Tibial nerve (tissue), 4 donors: ENCODE measurements at regions not wholly inside any gene's neighbourhood (a gene's known extent, or its start where the extent isn't known, plus 50 kb on each side); places are given as distances from the start of the nearest gene placed in this dataset.

Experiments used
- CTCF ChIP-seq, 5 experiments: fragments of 200-600 bp in 3 of 5; fragments of 450-650 bp in 2 of 5; sonication (generic) in 3 of 5; IDR thresholded peaks; one replicate each; pipeline ENCODE4 v1.5.1; 2016 to 2019; ENCODE audit warnings: antibody characterized with exemption in 5 of 5, mild to moderate bottlenecking in 3 of 5, moderate library complexity in 2 of 5
- EP300 ChIP-seq, 2 donors: sonication (generic); formaldehyde crosslinking; IDR thresholded peaks; one replicate each; pipeline ENCODE4 v1.6.1; 2017; ENCODE audit warnings: antibody characterized with exemption in 2 of 2, mild to moderate bottlenecking in 1 of 2
- POLR2A ChIP-seq, 2 donors: fragments of 450-650 bp; IDR thresholded peaks; one replicate each; pipeline ENCODE4 v1.6.1; 2017; ENCODE audit warnings: antibody characterized with exemption in 2 of 2, mild to moderate bottlenecking in 2 of 2, moderate library complexity in 2 of 2

- no peak for TF ChIP-seq CTCF (IDR thresholded peaks at IDR 0.05)
- no peak for TF ChIP-seq EP300 (IDR thresholded peaks at IDR 0.05)
- TF ChIP-seq POLR2A (IDR thresholded peaks at IDR 0.05), result no peak
Measured at GRCh38 chr3:13750215-13750614, 129.7 kb downstream of the WNT7A start.
